Stimulated activated CD4-positive, alpha-beta T cell treated with anti-CD3 and anti-CD28 coated beads, Interleukin-4, amount 100 ng/mL, for 24 hours (primary cell): ENCODE measurements at regions not wholly inside any gene's neighbourhood (a gene's known extent, or its start where the extent isn't known, plus 50 kb on each side); places are given as distances from the start of the nearest gene placed in this dataset.
"Not testable (repeated sequence)": the region's sequence is repeated elsewhere in the genome, so short reads cannot be mapped to it uniquely, and the experiment has no call there.

ENCODE experiments used
- DNase-seq: peaks from one replicate; pipeline ENCODE4 v3.0.0-alpha.2; 2020

DNA sequence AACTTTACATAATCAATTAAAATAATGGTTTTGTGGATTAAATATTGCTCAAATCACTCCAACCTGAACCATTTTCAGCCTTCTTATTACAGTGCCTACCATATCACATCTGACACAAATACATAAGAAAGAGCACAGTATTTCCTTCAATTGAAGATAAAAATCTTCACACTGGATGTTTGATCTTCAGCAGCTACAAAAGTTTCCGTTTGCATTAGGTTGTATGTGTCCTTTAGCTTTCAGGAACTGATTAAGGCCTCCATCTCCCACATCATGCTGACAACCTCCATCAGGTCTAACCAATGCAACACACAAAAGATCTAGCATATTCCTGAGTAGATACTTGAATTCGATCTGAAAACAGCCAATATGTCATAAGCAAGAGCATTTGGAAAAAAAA lies 195.1 kb upstream of the NR5A2 start:
- DNase-seq: no peak

DNA sequence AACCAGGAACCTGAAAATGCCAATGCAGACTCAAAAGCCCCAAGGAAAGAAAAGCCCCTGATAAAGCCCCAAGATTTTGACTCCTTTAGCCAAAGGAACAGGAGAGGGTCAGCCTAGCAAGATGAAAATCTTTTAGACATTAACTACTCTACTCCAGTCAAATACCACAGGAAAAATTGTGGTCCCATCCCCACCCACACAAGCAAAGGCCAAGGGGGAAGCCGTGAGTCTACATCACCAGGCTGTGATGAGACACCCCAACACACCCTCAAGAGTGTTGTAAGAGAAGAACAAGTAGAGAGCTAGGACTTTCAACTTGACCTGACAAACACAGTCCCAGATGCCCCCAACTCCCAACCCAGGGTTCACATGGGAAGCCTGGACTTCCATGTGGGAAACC lies 192.8 kb upstream of the NR5A2 start:
- no peak for DNase-seq

DNA sequence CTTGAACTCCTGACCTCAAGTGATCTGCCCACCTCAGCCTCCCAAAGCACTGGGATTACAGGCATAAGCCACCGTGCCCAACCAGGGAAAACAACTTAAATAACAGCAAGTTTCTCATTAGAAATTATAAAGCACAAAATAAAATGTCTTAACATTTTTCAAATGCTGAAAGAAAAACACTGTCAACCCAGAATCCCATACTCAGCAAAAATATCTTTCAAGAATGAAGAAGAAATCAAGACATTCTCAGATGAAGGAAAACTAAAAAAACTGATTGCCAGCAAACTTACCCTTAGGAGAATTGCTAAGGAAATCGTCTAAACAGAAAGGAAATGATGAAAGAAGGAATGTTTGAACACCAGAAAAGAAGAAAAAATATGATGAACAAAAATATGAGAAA lies 191.1 kb upstream of the NR5A2 start:
- no peak for DNase-seq

DNA sequence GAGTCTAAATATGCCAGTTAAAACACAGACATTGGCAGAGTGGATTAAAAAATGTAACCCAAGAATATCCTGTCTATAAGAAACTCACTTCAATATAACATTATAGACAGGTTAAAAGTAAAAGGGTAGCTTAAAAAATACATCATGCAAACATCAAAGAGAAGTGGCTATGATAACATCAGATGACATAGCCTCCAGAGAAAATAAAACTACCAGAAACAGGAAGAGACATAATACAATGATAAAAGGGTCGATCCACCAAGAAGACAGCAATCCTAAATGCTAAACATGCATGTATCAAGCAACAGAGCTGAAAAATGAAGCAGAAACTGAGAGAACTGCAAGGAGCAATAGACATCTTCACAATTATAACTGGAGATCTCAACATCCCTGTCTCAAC lies 190.2 kb upstream of the NR5A2 start:
- DNase-seq: no peak

DNA sequence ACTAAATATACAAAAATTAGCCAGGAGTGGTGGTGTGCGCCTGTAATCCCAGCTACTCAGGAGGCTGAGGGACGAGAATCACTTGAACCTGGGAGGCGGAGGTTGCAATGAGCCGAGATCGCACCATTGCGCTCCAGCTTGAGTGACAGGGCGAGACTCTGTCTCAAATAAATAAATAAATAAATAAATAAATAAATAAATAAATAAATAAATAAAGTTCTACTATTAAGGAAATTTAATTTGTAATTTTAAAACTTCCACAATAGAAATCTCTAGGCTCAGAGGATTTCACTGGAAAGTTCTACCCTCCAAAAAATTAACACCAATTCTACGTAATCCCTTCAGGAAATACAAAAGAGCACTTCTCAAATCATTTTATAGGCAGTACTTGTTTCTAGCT lies 187.9 kb upstream of the NR5A2 start:
- not testable (repeated sequence) for DNase-seq

DNA sequence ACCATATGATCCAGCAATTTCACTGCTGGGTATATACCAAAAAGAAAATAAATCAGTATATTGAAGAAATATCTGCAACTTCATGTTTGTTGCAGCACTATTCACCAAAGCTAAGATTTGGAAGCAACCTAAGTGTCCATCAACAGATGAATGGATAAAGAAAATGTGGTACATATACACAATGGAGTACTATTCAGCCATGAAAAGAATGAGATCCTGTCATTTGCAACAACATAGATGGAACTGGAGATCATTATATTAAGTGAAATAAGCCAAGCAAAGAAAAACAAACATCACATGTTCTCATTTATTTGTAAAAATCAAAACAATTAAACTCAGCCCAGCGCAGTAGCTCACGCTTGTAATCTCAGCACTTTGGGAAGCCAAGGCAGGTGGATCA lies 184.4 kb upstream of the NR5A2 start:
- not testable (repeated sequence) for DNase-seq

DNA sequence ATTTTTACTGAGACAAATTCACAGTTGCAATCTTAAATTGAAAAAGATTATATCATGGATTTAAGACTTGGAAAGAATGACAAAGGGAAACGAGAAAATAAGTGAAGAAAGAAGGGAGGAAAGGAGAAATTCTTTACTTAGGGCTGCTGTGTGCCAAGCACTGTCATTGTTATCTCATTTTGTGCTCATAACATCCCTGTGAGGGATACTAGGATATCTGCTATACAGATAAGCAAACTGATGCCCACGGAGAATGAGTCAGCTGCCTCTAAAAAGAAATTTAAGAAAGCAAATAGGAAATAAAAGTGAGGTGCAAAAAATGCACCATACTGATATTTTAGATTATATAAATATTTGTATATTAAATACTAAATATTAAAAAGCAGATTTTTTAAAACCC lies 183.6 kb upstream of the NR5A2 start:
- no peak for DNase-seq

DNA sequence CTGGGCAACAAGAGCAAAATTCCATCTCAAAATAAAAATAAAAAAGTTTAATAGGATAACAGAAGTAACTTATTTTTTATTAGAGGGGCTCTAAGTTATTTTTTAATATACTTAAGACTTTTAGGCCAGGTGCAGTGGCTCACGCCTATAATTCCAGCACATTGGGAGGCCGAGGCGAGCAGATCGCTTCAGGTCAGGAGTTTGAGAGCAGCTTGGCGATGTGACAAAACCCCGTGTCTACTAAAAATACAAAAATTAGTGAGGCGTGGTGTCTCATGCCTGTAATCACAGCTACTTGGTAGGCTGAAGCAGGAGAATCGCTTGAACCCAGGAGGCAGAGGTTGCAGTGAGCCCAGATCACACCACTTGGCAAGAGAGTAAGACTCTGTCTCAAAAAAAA lies 180.5 kb upstream of the NR5A2 start:
- DNase-seq: no peak

DNA sequence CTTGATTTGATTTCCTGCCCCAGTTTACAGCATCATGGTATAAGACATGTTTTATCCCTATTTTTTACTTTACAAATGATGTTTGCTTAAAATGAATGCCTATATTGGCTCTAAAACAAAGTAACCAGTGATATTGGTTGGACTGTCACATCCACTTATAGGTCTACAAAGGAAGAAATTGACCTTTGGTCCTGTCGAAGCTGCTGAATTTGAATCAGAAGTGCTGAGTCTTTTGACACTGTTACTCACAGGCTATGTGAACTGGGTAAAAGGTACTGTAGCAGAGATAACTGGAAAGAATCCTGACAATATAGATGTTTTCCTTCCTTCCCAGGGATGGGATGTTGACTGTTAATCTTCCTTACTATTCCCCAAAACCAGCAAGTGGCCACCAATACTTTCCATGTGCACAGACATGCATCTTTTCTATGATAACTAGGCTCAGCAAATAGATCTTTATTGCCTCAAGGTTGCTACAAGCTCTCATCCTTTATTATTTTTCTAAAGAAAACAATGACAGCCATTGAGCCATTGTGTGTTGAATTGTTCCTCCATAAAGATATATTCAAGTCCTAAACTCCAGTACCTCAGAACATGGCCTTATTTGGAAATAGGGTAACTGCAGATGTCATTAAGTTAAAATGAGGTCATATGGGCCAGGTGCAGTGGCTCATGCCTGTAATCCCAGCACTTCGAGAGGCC lies 175.9 kb upstream of the NR5A2 start:
- no peak for DNase-seq

DNA sequence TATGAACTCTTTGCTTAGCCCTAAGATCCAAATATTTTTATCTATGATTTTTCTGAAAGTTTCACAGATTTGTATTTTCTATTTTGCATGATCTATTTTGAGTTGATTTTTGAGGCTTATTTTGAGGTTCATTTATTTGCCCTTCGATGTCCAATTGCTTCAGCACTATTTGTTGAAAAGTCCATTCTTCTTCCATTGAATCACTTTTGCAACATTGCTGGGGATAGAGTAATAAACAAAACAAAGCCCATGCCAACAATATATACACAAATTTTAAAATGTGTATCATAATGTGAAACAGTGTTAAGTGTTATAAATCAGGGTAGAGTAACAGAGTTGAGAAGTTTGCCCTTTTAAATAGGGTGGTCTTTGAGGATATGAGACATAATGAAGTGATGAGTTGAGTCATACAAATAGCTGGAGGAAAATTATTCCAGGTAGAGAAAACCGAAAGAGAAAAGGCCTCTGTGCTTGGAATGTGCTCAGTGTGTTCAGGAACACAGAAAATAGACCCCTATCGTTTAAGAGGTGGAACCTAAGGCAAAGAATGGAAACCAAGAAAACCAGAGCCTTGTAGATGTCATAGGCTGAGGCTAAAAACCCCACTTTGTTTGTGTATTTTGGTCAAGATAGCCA lies 172.7 kb upstream of the NR5A2 start:
- DNase-seq: no peak

DNA sequence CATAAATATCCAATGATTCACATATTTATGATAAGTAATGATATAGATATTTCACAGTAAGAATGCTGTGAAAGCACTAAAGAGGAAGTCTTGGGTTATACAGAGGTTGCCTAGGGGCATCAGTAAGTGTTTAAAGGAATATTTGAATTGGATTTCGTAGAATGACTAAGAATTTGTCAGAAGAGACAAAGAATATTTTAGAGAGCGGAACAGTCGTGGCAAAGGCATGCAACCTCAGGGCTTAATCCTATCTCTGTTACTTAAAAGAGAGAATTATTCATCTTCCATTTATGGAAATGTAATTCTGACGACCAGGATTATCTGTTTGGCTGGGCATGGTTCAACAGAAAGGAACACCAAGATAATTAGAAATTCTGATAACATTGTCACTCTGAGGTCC lies 171.9 kb upstream of the NR5A2 start:
- DNase-seq: no peak

DNA sequence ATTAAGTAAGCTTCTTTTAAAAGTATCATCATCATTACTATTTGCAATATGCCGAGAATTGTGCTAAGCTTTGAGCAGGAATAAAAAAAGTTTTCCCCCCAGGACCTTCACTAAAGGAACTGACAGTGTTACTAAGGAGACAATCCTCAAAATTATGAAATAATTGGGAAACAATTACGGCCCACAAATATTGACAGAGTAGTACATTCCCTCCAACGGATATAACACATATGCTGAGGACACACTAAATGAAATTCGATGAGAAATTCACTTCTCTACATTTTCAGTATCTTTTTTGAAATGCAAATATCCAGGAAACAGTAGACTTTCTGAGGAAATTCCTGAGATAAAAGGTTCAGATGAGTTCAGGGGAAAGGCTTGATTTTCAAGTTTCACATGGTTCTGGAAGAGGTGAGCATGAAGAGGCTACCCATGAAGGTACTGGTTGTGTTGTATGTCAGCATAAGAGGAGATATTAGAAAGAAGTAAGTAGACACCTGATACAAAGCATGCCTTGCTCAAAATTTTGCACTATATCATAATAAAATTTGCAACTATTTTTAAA lies 171.2 kb upstream of the NR5A2 start:
- DNase-seq: no peak

DNA sequence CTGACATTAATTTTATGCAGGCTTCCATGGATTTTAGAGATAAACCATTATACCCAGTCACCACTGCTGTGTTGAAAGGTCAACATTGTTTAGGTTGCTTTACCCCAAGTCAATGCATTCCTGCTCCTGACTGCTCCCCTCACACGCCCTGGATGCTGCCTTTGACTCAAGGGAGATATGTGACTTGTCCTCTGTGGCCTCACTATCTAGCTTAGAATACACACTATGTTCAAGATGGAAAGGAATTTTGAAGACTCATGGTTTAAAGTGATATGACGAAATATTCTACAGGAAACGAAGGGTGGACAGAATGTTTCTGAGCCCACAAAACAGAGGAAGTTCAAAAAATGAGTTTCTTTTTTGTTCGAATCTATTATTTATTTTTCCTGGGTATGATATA lies 170.4 kb upstream of the NR5A2 start:
- no peak for DNase-seq

DNA sequence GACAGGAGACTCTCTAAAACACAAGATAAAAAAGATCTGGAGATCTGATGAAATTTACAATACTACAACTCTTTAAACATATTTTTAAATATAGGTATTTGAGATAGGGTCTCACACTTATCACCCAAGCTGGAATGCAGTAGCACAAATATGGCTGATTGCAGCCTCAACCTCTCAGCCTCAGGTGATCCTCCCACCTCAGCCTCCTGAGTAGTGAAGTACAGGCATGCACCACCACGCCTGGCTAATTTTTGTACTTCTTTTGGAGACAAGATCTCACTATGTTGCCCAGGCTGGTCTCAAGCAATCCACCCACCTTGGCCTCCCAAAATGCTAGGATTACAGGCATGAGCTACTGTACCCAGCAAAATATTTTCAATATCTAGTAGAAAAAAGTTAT lies 170.0 kb upstream of the NR5A2 start:
- no peak for DNase-seq

DNA sequence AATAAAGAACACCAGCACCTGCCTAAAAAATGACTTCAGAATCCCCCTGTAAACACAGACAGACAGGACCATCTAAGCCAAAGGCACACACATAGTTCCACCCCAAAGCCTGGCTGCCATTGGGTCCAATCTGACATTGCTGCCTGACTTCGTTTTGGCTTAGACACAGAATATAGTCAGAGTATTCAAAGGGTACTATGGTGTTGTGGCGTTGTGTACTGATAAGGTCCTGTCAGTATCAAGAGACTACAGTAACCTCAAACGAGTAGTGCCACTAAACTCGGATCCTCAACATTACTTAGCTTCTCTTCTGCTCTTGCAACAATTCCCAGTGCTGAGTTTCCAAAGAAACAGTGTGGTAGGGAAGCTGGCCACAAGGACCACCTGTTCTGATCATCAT lies 169.3 kb upstream of the NR5A2 start:
- no peak for DNase-seq

DNA sequence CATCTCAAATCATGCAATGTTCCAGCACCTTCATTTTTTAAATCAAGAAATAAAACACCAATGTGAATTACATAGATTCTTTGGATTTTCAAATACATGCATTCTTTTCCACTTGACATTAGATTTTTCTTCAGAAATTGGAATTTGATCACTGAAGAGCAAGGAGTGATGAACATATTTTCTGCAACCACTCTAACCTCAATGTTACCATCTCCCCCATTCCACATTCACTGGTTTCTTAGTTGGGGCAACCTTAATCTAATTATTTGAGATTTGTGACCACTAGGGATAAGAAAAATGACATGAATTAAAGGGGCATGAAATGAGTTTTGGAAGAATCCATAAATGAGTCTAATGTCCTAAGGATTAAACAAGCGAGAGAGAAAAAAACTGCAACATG lies 168.7 kb upstream of the NR5A2 start:
- no peak for DNase-seq

DNA sequence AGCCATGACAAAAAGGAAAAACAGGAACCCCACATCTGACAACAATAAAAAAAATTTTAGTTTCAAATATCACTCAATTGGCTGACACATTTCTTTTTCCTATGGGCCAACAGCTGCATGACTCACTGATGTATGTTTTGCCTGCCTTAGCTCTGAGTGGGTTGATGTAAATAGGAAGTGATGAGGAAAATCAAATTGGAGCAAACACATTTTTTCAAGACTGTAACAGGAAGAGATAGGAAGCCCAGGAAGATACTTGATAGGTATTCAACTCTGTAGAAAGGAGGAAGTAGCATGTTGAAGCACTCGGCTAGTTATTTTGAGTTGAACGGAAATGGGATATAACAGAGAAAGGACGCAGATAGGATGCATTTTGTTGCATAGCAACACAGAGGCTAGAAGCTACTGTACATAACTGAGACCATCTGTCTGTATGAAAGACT lies 168.0 kb upstream of the NR5A2 start:
- DNase-seq: no peak

DNA sequence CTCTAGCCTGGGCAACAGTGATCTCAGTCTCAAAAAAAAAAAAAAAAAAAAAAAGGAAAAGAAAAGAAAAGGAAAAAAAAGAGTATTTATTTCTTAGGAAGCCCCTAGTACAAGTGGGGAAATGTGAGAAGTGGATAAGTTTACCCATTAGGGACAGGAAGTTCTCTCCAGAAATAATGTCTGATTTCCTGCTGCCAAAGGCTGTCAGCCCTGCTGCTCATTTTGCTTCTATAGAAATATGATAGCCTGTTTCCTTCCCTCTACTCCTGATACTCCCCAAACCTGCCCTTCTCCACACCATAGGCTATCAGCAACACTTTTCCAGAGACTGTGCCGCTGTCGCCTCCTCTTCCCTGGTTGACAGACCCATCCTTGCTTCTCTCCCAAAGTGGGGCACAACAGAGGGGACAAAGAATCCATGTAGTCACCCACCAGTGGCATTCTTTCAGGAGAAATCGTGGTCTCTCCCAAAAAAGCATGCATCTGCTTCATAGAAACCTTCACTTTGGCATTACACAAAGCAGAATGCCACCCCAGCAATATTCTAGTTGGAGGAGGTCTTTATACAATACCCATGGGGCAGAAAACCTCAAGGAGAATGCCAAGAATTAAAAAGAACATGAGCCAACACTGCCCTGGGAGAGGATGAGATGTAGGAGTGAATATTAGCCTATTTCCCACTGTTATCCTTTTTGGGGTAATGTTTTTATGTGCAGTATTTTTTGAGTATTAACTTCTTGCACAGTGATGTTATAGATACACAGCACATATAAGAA lies 166.3 kb upstream of the NR5A2 start:
- DNase-seq: no peak

DNA sequence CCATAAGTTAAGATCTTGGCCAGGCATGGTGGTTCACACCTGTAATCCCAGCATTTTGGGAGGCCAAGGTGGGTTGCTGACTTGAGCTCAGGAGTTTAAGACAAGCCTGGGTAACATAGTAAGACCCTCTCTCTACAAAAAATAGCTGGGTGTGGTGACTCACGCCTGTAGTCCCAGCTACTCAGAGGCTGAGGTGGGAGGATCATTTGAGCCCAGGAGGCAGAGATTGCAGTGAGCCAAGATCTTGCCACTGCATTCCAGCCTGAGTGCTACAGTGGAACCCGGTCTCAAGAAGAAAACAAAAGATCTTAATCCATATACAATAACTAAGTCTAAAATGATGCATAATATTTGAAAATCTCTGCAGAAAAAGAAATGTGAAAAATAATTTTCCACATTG lies 165.5 kb upstream of the NR5A2 start:
- DNase-seq: no peak

DNA sequence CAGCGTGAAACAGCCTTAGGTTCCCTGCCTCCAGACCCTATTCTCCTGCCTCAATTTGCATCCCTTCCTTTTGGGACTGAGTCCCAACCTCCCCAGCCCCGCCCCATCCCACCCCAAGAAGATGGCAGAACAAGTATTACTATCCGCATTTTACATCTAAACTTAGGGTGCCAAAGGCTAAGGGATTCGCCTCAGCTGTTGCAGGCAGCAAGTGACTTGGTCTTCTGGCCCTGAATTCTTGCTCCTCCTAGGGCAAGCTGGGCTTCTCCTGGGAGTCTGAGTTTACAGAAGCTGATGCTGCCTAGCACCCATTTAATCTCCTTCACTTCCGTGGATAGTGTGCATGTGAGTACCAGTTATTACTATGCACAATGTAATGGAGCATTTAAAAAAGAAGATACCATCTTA lies 161.3 kb upstream of the NR5A2 start:
- no peak for DNase-seq

DNA sequence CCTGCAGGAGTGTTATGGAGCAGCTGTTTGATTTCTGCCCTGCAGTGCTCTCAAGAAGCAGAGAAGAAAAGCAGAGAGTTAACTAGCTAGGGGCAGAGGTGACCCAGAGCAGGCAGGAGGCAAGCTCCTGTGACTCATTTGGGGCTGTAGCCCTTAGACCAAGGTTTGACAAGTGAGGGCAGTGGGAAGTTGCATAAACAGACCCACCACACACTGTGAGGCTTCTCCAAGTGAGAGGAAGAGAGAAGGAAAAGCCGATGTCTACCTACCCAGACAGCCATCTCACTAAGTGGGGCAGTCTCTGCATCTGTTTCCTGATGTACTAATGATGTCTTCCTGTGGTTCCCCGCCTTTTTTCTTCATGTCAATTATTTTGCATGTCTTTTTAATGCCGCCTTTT lies 159.9 kb upstream of the NR5A2 start:
- DNase-seq: no peak

DNA sequence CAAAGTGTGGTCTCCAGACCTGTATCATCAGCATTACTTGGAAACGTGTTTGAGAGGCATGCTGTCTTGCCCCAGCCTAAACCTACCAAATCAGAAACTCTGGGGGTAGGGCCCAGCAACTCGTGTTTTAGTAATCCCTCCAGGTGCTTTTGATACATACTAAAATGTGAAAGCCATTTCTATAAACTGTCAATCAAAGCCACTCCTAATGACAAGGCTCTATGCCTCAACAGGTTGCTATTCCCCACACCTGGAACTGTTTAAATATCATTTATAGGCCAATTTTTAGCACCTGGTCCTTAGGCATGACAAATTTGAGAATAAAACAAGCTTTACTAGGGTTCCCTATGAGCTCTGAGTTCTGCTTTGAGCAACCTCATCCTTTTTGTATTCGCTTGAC lies 158.7 kb upstream of the NR5A2 start:
- DNase-seq: no peak

DNA sequence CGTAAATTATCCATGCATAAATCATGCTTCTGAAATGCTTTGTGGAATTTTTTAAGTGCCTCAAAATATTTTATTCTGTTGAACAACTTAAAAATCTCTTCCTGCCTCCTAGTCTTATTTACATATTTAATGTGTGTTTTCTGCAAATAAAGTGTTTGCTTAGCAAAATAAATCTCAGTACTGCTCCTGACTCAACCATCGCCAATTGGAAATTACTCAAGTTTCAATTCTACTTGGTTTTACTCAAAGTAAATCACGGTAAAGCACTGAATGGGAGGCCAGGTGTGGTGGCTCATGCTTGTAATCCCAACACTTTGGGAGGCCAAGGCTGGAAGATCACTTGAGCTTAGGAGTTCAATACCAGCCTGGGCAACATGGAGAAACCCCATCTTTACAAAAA lies 152.2 kb upstream of the NR5A2 start:
- no peak for DNase-seq

DNA sequence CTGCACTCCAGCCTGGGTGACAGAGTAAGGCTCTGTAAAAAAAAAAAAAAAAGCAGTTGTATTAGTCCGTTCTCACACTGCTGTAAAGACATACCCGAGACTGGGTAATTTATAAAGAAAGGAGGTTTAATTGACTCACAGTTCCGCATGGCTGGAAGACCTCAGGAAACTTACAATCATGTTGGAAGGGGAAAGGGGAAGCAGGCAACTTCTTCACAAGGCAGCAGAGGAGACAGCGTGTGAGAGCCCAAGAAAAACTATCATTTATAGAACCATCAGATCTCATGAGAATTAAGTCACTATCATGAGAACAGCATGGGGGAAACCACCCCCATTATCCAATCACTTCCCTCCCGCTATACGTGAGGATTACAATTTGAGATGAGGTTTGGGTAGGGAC lies 151.7 kb upstream of the NR5A2 start:
- no peak for DNase-seq
